ENCODE measurements at regions not wholly inside any gene's neighbourhood (a gene's known extent, or its start where the extent isn't known, plus 50 kb on each side); places are given as distances from the start of the nearest gene placed in this dataset.

DNA sequence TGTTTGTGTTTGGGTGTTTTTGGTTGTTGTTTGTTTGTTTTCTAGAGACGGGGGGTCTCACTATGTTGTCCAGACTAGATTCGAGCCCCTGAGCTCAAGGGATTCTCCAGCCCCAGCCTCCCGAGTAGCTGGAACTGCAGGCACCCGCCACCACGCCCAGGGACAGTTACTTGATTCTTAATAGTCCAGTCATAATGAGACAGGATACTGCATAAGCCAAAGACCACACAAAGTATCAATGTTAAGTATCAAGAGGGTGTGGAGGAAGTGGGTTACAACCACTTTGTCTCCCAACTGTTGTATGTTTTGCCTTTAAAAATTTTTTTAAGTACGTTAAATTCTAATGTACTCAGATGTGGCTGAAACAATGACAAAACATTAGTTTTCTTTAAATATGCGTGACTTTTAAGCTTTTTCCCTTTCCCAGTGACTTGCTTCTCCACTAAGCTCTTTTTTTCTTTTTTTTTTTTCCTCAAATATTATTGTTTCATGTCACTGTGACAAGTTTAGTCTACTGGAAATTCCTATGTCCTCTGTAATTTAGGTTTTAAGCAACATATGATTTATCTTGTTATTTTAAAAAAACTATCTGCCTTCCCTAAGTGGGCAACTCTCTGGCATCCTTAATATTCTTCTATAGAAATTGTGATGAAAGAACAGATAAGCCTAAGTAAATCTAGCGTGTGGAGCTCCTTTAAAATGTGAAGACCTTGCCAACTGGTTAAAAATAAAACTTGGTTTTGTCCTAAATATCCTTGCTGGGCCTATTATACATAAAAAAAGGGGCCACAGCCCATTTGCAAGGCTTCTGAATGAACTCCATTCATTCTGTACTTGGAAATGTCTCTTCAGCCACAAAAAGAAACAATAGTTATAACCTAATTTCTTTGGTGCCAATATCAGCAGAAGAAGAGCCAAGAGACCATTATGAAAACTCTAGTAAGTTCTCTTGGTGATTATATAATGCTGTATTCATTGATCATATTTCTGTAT lies 56.2 kb upstream of the DPH5 start (continued):
- TF ChIP-seq ZNF462 (CRISPR knock-in tag; IDR thresholded peaks at IDR 0.05) (no peak), POLR2AphosphoS5 (IDR thresholded peaks at IDR 0.05; ENCODE audit: low read depth) (no peak)

- Histone ChIP-seq H3K9me2 (ENCODE audit: insufficient read depth) (no peaks in the 10 kb centered on the region), H3K79me2 (replicated peaks; ENCODE audit: insufficient read depth) (no peaks in the 10 kb centered on the region), H3K4me2 (no peak overlapping the region), H3F3A (replicated peaks; ENCODE audit: low read depth) (no peaks in the 10 kb centered on the region), H3K27me3 (ENCODE audit: insufficient read depth) (no peaks in the 10 kb centered on the region), H3K4me1 (ENCODE audit: insufficient read depth) (0 out of 2 replicates have a peak, but pooled peaks cover 6% of the 10 kb centered on the region), H4K20me1 (replicated peaks; ENCODE audit: insufficient read depth) (no peaks in the 10 kb centered on the region), H2AFZ (no peak overlapping the region), H3K36me3 (ENCODE audit: insufficient read depth) (no peaks in the 10 kb centered on the region), H3K27ac (ENCODE audit: low read depth) (no peak overlapping the region), H3K4me3 (no peak overlapping the region)
- ATAC-seq (no peak), DNase-seq (ENCODE audit: low spot score) (no peak)
- 0 out of 3 replicates have a peak, but pooled peaks cover 3% of the 10 kb centered on the region for H3K36me3 Mint-ChIP-seq (ENCODE audit: low read depth)
- no peak overlapping the region for H3K27ac Mint-ChIP-seq
- TF ChIP-seq ZNF462 (CRISPR knock-in tag; IDR thresholded peaks at IDR 0.05) (no peak), ZNF331 (CRISPR knock-in tag; IDR thresholded peaks at IDR 0.05; ENCODE audit: low read depth) (no peak), NANOG (IDR thresholded peaks at IDR 0.05; ENCODE audit: borderline replicate concordance) (no peak), EZH2phosphoT487 (IDR thresholded peaks at IDR 0.05; ENCODE audit: unreplicated experiment) (no peak), STAT1 (IDR thresholded peaks at IDR 0.05; ENCODE audit: unreplicated experiment) (no peak), ZNF114 (CRISPR knock-in tag; IDR thresholded peaks at IDR 0.05) (no peak), POLR2AphosphoS5 (IDR thresholded peaks at IDR 0.05; ENCODE audit: low read depth) (no peak), CREB1 (CRISPR knock-in tag; IDR thresholded peaks at IDR 0.05; ENCODE audit: low read depth) (no peak)
- peaks cover 3% of the 10 kb centered on the region for H3K4me1 Mint-ChIP-seq
- no peak overlapping the region for H3K4me3 Mint-ChIP-seq
- H3K9me3 Mint-ChIP-seq, result no peaks in the 10 kb centered on the region
- H3K27me3 Mint-ChIP-seq (ENCODE audit: insufficient read depth, low read depth, poor library complexity), result peaks cover 3% of the 10 kb centered on the region
Observed at GRCh38 chr1:101080859-101081258, 55.3 kb upstream of the DPH5 start.

Data from GM23338 (cell line).